ENCODE measurements at regions not wholly inside any gene's neighbourhood (a gene's known extent, or its start where the extent isn't known, plus 50 kb on each side); places are given as distances from the start of the nearest gene placed in this dataset.

GRCh38 chr5:20370061-20370460 is 382.1 kb upstream of the CDH18 start:
- Histone ChIP-seq H3K36me3 (no peaks in the 10 kb centered on the region), H3K27me3 (no peaks in the 10 kb centered on the region), H3K4me3 (no peak overlapping the region), H3K27ac (no peak overlapping the region), H3K9me3 (replicated peaks) (no peaks in the 10 kb centered on the region), H3K4me1 (no peaks in the 10 kb centered on the region)
- no peak for DNase-seq

- no peaks in the 10 kb centered on the region for H3K9me3 ChIP-seq (replicated peaks)
- H3K36me3 ChIP-seq, result no peaks in the 10 kb centered on the region
- no peak overlapping the region for H3K27ac ChIP-seq
- H3K27me3 ChIP-seq, result no peaks in the 10 kb centered on the region
- no peak overlapping the region for H3K4me3 ChIP-seq
- DNase-seq, result no peak
- H3K4me1 ChIP-seq, result no peaks in the 10 kb centered on the region
These were observed 381.5 kb upstream of the CDH18 start for GRCh38 chr5:20369518-20369885.

GRCh38 chr5:20368571-20369517 is 380.8 kb upstream of the CDH18 start:
- no peaks in the 10 kb centered on the region for H3K36me3 ChIP-seq
- DNase-seq, result no peak
- H3K4me1 ChIP-seq, result no peaks in the 10 kb centered on the region
- H3K9me3 ChIP-seq (replicated peaks), result no peaks in the 10 kb centered on the region
- no peak overlapping the region for H3K4me3 ChIP-seq
- H3K27me3 ChIP-seq, result no peaks in the 10 kb centered on the region
- H3K27ac ChIP-seq, result no peak overlapping the region

- H3K4me1 ChIP-seq, result no peaks in the 10 kb centered on the region
- no peak overlapping the region for H3K4me3 ChIP-seq
- H3K9me3 ChIP-seq (replicated peaks), result no peaks in the 10 kb centered on the region
- no peaks in the 10 kb centered on the region for H3K27me3 ChIP-seq
- H3K27ac ChIP-seq, result no peak overlapping the region
- DNase-seq, result no peak
- H3K36me3 ChIP-seq, result no peaks in the 10 kb centered on the region
These were observed 379.2 kb upstream of the CDH18 start for GRCh38 chr5:20367178-20367577.

GRCh38 chr5:20360263-20360662 is 372.3 kb upstream of the CDH18 start:
- H3K4me1 ChIP-seq, result no peaks in the 10 kb centered on the region
- no peak for DNase-seq
- no peak overlapping the region for H3K27ac ChIP-seq
- no peaks in the 10 kb centered on the region for H3K27me3 ChIP-seq
- H3K9me3 ChIP-seq (replicated peaks), result no peaks in the 10 kb centered on the region
- no peak overlapping the region for H3K4me3 ChIP-seq
- H3K36me3 ChIP-seq, result no peaks in the 10 kb centered on the region

- Histone ChIP-seq H3K4me1 (no peaks in the 10 kb centered on the region), H3K27ac (no peak overlapping the region), H3K36me3 (no peaks in the 10 kb centered on the region), H3K9me3 (replicated peaks) (no peaks in the 10 kb centered on the region), H3K4me3 (no peak overlapping the region), H3K27me3 (no peaks in the 10 kb centered on the region)
- DNase-seq, result no peak
These were observed 371.4 kb upstream of the CDH18 start for GRCh38 chr5:20359377-20359776.

- no peaks in the 10 kb centered on the region for H3K27me3 ChIP-seq
- H3K36me3 ChIP-seq, result no peaks in the 10 kb centered on the region
- no peaks in the 10 kb centered on the region for H3K4me1 ChIP-seq
- DNase-seq, result no peak
- H3K9me3 ChIP-seq (replicated peaks), result no peaks in the 10 kb centered on the region
- no peak overlapping the region for H3K27ac ChIP-seq
- H3K4me3 ChIP-seq, result no peak overlapping the region
These were observed 365.5 kb upstream of the CDH18 start for GRCh38 chr5:20353499-20353898.

GRCh38 chr5:20351849-20352248 is 363.8 kb upstream of the CDH18 start:
- Histone ChIP-seq H3K36me3 (no peaks in the 10 kb centered on the region), H3K4me3 (no peak overlapping the region), H3K4me1 (no peaks in the 10 kb centered on the region), H3K27ac (no peak overlapping the region), H3K27me3 (no peaks in the 10 kb centered on the region), H3K9me3 (replicated peaks) (no peaks in the 10 kb centered on the region)
- DNase-seq, result no peak

GRCh38 chr5:20348321-20348720 is 360.3 kb upstream of the CDH18 start:
- no peak overlapping the region for H3K4me3 ChIP-seq
- no peaks in the 10 kb centered on the region for H3K4me1 ChIP-seq
- DNase-seq, result no peak
- H3K27me3 ChIP-seq, result no peaks in the 10 kb centered on the region
- H3K9me3 ChIP-seq (replicated peaks), result no peaks in the 10 kb centered on the region
- no peaks in the 10 kb centered on the region for H3K36me3 ChIP-seq
- H3K27ac ChIP-seq, result no peak overlapping the region

- Histone ChIP-seq H3K27me3 (no peaks in the 10 kb centered on the region), H3K4me3 (no peak overlapping the region), H3K9me3 (replicated peaks) (no peaks in the 10 kb centered on the region), H3K36me3 (no peaks in the 10 kb centered on the region), H3K4me1 (no peaks in the 10 kb centered on the region), H3K27ac (no peak overlapping the region)
- DNase-seq, result peak in 1 of 2 experiments; percentile 0
These were observed 359.3 kb upstream of the CDH18 start for GRCh38 chr5:20347334-20347733.

- no peaks in the 10 kb centered on the region for H3K4me1 ChIP-seq
- H3K9me3 ChIP-seq (replicated peaks), result no peaks in the 10 kb centered on the region
- H3K4me3 ChIP-seq, result no peak overlapping the region
- DNase-seq, result no peak
- no peak overlapping the region for H3K27ac ChIP-seq
- no peaks in the 10 kb centered on the region for H3K27me3 ChIP-seq
- no peaks in the 10 kb centered on the region for H3K36me3 ChIP-seq
These were observed 352.1 kb upstream of the CDH18 start for GRCh38 chr5:20340126-20340525.

GRCh38 chr5:20335978-20336377 is 348.0 kb upstream of the CDH18 start:
- no peak overlapping the region for H3K27ac ChIP-seq
- H3K27me3 ChIP-seq, result no peaks in the 10 kb centered on the region
- H3K36me3 ChIP-seq, result no peaks in the 10 kb centered on the region
- H3K9me3 ChIP-seq (replicated peaks), result no peaks in the 10 kb centered on the region
- H3K4me1 ChIP-seq, result no peaks in the 10 kb centered on the region
- peak; percentile 2 to 15 for DNase-seq
- no peak overlapping the region for H3K4me3 ChIP-seq

- Histone ChIP-seq H3K36me3 (no peaks in the 10 kb centered on the region), H3K27ac (no peak overlapping the region), H3K9me3 (replicated peaks) (no peaks in the 10 kb centered on the region), H3K4me3 (no peak overlapping the region), H3K4me1 (no peaks in the 10 kb centered on the region), H3K27me3 (no peaks in the 10 kb centered on the region)
- DNase-seq, result no peak
These were observed 343.8 kb upstream of the CDH18 start for GRCh38 chr5:20331826-20332225.

GRCh38 chr5:20323323-20323722 is 335.3 kb upstream of the CDH18 start:
- no peak for DNase-seq
- Histone ChIP-seq H3K27ac (no peak overlapping the region), H3K9me3 (replicated peaks) (no peaks in the 10 kb centered on the region), H3K4me1 (no peaks in the 10 kb centered on the region), H3K27me3 (no peaks in the 10 kb centered on the region), H3K4me3 (no peak overlapping the region), H3K36me3 (no peaks in the 10 kb centered on the region)

- Histone ChIP-seq H3K9me3 (replicated peaks) (no peaks in the 10 kb centered on the region), H3K27ac (no peak overlapping the region), H3K4me1 (no peaks in the 10 kb centered on the region), H3K4me3 (no peak overlapping the region), H3K36me3 (no peaks in the 10 kb centered on the region), H3K27me3 (no peaks in the 10 kb centered on the region)
- DNase-seq, result no peak
These were observed 319.4 kb upstream of the CDH18 start for GRCh38 chr5:20307391-20307790.

- Histone ChIP-seq H3K4me3 (no peak overlapping the region), H3K36me3 (no peaks in the 10 kb centered on the region), H3K4me1 (no peaks in the 10 kb centered on the region), H3K27me3 (no peaks in the 10 kb centered on the region), H3K27ac (no peak overlapping the region), H3K9me3 (replicated peaks) (no peaks in the 10 kb centered on the region)
- no peak for DNase-seq
These were observed 317.5 kb upstream of the CDH18 start for GRCh38 chr5:20305463-20305862.

Measured in SJCRH30 (cell line).